ENCODE measurements at regions not wholly inside any gene's neighbourhood (a gene's known extent, or its start where the extent isn't known, plus 50 kb on each side); places are given as distances from the start of the nearest gene placed in this dataset.

DNA sequence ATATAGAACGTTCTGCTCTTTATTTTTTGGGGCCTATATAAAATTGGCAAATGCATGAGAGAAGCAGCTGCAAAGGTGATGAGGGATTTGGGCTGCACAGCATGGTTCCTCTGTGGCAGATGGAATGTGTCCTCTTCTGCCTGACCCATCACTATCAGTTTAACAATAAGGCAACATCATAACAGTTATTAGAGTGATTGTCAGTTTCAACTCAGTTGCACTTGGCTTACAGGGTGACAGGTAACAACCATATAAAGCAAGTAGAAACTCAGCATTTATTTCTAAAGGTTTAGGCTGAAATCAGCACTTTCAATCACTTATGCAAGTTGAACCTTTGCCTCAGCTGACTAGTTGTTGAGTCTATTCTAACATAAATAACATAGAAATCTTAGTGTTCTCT is 935.4 kb upstream of the CHORDC1 start:
- no peaks in the 10 kb centered on the region for H4K20me1 ChIP-seq (ENCODE audit: insufficient read depth, low read length)
- no peak for TF ChIP-seq EZH2phosphoT487 (IDR thresholded peaks at IDR 0.05; ENCODE audit: low read depth)
- TF ChIP-seq, protein P1, sequence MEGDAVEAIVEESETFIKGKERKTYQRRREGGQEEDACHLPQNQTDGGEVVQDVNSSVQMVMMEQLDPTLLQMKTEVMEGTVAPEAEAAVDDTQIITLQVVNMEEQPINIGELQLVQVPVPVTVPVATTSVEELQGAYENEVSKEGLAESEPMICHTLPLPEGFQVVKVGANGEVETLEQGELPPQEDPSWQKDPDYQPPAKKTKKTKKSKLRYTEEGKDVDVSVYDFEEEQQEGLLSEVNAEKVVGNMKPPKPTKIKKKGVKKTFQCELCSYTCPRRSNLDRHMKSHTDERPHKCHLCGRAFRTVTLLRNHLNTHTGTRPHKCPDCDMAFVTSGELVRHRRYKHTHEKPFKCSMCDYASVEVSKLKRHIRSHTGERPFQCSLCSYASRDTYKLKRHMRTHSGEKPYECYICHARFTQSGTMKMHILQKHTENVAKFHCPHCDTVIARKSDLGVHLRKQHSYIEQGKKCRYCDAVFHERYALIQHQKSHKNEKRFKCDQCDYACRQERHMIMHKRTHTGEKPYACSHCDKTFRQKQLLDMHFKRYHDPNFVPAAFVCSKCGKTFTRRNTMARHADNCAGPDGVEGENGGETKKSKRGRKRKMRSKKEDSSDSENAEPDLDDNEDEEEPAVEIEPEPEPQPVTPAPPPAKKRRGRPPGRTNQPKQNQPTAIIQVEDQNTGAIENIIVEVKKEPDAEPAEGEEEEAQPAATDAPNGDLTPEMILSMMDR (IDR thresholded peaks at IDR 0.05; ENCODE audit: low read depth, low read length) = no peak
- H3K4me1 ChIP-seq (ENCODE audit: low read length) = no peaks in the 10 kb centered on the region
- H3K79me2 ChIP-seq (ENCODE audit: low read length) = no peaks in the 10 kb centered on the region
- no peak overlapping the region for H3K27ac ChIP-seq (ENCODE audit: low read length)
- no peaks in the 10 kb centered on the region for H3K27me3 ChIP-seq (ENCODE audit: low read depth, low read length)
- H3K4me2 ChIP-seq (ENCODE audit: low read length) = no peak overlapping the region
- no peaks in the 10 kb centered on the region for H3K9me3 ChIP-seq (ENCODE audit: insufficient read depth, low read length)
- H2AFZ ChIP-seq (ENCODE audit: low read depth, low read length) = no peak overlapping the region
- no peaks in the 10 kb centered on the region for H3K36me3 ChIP-seq (replicated peaks; ENCODE audit: low read depth, low read length)
- H3K9ac ChIP-seq (ENCODE audit: low read length) = no peak overlapping the region
- no peak overlapping the region for H3K4me3 ChIP-seq (ENCODE audit: low read length)

DNA sequence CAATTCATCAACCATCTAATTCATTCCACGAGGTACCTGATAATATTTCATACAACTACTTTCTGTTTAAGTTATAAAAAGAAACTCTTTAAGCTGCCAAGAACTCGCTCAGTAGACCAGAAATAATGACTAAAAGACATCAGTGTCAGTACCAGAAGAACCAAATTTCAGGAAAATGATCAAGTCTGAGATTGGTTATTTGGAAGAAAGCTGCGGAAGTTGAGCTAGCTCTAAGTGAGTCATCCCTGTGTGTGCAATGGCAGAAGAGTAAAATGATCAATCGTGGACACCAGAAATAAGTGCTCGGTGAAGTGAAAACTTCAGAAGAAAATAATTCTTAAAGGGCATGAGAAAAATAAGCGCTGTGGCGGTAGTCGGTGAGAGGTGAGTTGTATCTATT is 933.2 kb upstream of the CHORDC1 start:
- Histone ChIP-seq H3K27me3 (ENCODE audit: low read depth, low read length) (no peaks in the 10 kb centered on the region), H3K4me1 (ENCODE audit: low read length) (no peaks in the 10 kb centered on the region), H3K4me2 (ENCODE audit: low read length) (no peak overlapping the region), H3K27ac (ENCODE audit: low read length) (no peak overlapping the region), H4K20me1 (ENCODE audit: insufficient read depth, low read length) (no peaks in the 10 kb centered on the region), H2AFZ (ENCODE audit: low read depth, low read length) (no peak overlapping the region), H3K4me3 (ENCODE audit: low read length) (no peak overlapping the region), H3K9me3 (ENCODE audit: insufficient read depth, low read length) (peaks cover 11% of the 10 kb centered on the region; the same call in 1 of the 2 replicates), H3K79me2 (ENCODE audit: low read length) (no peaks in the 10 kb centered on the region), H3K9ac (ENCODE audit: low read length) (no peak overlapping the region), H3K36me3 (replicated peaks; ENCODE audit: low read depth, low read length) (peaks cover 6% of the 10 kb centered on the region)
- TF ChIP-seq, protein P1 (IDR thresholded peaks at IDR 0.05; ENCODE audit: low read depth, low read length) = no peak
- no peak for TF ChIP-seq EZH2phosphoT487 (IDR thresholded peaks at IDR 0.05; ENCODE audit: low read depth)

DNA sequence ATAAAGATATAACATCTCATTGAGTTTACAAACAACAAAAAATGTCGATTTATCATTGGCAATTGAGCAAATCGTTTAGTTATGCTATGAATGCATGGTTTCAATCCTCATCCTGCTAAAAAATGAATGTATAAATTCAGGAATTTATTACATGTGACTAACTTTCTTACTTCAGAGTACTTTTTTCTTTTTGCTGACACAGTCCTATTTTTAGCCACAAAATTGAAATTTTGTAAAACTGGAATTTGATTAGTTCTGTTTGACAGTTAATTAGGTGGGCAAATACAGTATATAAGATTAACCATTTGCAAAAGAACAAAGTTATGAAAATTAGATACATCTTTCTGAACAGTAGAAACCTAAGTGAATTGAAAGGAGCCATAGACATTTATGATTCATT is 925.0 kb upstream of the CHORDC1 start:
- no peak overlapping the region for H3K9ac ChIP-seq (ENCODE audit: low read length)
- H3K79me2 ChIP-seq (ENCODE audit: low read length) = no peaks in the 10 kb centered on the region
- no peak overlapping the region for H3K4me3 ChIP-seq (ENCODE audit: low read length)
- no peak overlapping the region for H3K4me2 ChIP-seq (ENCODE audit: low read length)
- H3K4me1 ChIP-seq (ENCODE audit: low read length) = no peaks in the 10 kb centered on the region
- H2AFZ ChIP-seq (ENCODE audit: low read depth, low read length) = no peak overlapping the region
- no peak for TF ChIP-seq EZH2phosphoT487 (IDR thresholded peaks at IDR 0.05; ENCODE audit: low read depth)
- TF ChIP-seq, protein P1 (IDR thresholded peaks at IDR 0.05; ENCODE audit: low read depth, low read length) = no peak
- H3K36me3 ChIP-seq (replicated peaks; ENCODE audit: low read depth, low read length) = peaks cover 4% of the 10 kb centered on the region
- H4K20me1 ChIP-seq (ENCODE audit: insufficient read depth, low read length) = no peaks in the 10 kb centered on the region
- H3K27ac ChIP-seq (ENCODE audit: low read length) = no peak overlapping the region
- H3K27me3 ChIP-seq (ENCODE audit: low read depth, low read length) = no peaks in the 10 kb centered on the region
- peaks cover 11% of the 10 kb centered on the region; the same call in 1 of the 2 replicates for H3K9me3 ChIP-seq (ENCODE audit: insufficient read depth, low read length)

DNA sequence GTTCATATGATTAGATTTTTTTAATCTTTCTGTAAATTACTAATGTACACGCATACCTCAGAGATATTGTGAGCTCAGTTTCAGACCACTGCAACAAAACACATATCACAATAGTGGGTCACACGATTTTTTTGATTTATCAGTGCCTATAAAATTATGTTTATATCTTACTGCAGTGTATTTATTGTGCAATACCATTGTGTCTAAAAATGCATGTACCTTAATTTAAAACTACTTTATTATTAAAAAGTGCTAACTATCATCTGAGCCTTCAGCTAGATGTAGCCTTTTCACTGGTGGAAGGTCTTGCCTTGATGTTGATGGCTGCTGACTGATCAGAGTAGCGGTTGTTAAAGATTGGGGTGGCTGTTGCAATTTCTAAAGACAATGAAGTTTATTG is 918.8 kb upstream of the CHORDC1 start:
- no peak overlapping the region for H3K4me3 ChIP-seq (ENCODE audit: low read length)
- no peaks in the 10 kb centered on the region for H3K36me3 ChIP-seq (replicated peaks; ENCODE audit: low read depth, low read length)
- H2AFZ ChIP-seq (ENCODE audit: low read depth, low read length) = no peak overlapping the region
- no peaks in the 10 kb centered on the region for H4K20me1 ChIP-seq (ENCODE audit: insufficient read depth, low read length)
- no peak overlapping the region for H3K4me2 ChIP-seq (ENCODE audit: low read length)
- no peaks in the 10 kb centered on the region for H3K4me1 ChIP-seq (ENCODE audit: low read length)
- H3K79me2 ChIP-seq (ENCODE audit: low read length) = no peaks in the 10 kb centered on the region
- TF ChIP-seq, protein P1 (IDR thresholded peaks at IDR 0.05; ENCODE audit: low read depth, low read length) = no peak
- no peak for TF ChIP-seq EZH2phosphoT487 (IDR thresholded peaks at IDR 0.05; ENCODE audit: low read depth)
- H3K27me3 ChIP-seq (ENCODE audit: low read depth, low read length) = no peaks in the 10 kb centered on the region
- no peak overlapping the region for H3K9ac ChIP-seq (ENCODE audit: low read length)
- H3K27ac ChIP-seq (ENCODE audit: low read length) = no peak overlapping the region
- H3K9me3 ChIP-seq (ENCODE audit: insufficient read depth, low read length) = no peaks in the 10 kb centered on the region
